ENCODE measurements at regions not wholly inside any gene's neighbourhood (a gene's known extent, or its start where the extent isn't known, plus 50 kb on each side); places are given as distances from the start of the nearest gene placed in this dataset.

DNA sequence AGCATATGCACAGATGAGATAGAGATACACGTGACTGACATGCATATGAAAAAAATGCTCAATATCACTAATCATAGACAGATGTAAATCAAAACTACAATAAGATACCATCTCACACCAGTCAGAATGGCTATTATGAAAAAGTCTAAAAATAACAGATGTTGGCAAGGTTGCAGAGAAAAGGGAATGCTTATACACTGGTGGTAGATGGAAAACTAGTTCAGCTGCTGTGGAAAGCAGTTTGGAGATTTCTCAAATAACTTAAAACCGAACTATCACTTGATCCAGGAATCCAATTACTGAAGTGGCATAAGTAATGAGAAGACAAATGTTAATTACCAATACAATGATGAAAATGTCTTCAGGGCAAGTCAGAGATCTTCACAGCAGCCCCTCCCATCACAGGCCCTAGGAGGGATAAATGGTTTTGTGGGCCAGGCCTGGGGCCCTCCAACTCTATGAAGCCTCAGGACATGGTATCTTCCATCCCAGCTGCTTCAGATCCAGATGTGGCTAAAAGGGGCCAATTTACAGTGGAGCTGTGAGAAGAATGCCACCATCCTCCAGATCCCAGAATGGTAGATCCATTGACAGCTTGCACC is 71.4 kb upstream of the PLSCR4 start:
- TF ChIP-seq, protein P1, sequence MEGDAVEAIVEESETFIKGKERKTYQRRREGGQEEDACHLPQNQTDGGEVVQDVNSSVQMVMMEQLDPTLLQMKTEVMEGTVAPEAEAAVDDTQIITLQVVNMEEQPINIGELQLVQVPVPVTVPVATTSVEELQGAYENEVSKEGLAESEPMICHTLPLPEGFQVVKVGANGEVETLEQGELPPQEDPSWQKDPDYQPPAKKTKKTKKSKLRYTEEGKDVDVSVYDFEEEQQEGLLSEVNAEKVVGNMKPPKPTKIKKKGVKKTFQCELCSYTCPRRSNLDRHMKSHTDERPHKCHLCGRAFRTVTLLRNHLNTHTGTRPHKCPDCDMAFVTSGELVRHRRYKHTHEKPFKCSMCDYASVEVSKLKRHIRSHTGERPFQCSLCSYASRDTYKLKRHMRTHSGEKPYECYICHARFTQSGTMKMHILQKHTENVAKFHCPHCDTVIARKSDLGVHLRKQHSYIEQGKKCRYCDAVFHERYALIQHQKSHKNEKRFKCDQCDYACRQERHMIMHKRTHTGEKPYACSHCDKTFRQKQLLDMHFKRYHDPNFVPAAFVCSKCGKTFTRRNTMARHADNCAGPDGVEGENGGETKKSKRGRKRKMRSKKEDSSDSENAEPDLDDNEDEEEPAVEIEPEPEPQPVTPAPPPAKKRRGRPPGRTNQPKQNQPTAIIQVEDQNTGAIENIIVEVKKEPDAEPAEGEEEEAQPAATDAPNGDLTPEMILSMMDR (IDR thresholded peaks at IDR 0.05), result no peak
- no peak for TF ChIP-seq POLR2A (IDR thresholded peaks at IDR 0.05)

All from adrenal gland (tissue), 5 donors.